Spinal cord (tissue), 9 donors: ENCODE measurements at regions not wholly inside any gene's neighbourhood (a gene's known extent, or its start where the extent isn't known, plus 50 kb on each side); places are given as distances from the start of the nearest gene placed in this dataset.
"Not testable (repeated sequence)": the region's sequence is repeated elsewhere in the genome, so short reads cannot be mapped to it uniquely, and the experiment has no call there.

Source experiments
- DNase-seq, 6 donors: peaks; one replicate each; pipeline versions ENCODE4 v3.0.0 to v3.0.0-alpha.2; 2013 to 2015; ENCODE audit warnings: low spot score in 6 of 6, low read depth in 4 of 6
- H3K27ac ChIP-seq: one replicate; pipeline ENCODE4 v1.5.1; 2013; ENCODE audit warnings: low read depth, low read length, control low read depth
- H3K27me3 ChIP-seq: one replicate; pipeline ENCODE4 v1.6.1; 2013; ENCODE audit warnings: low read length; ENCODE audit not compliant: control insufficient read depth, insufficient read depth
- H3K36me3 ChIP-seq: one replicate; pipeline ENCODE4 v1.6.1; 2013; ENCODE audit warnings: low read length; ENCODE audit not compliant: control insufficient read depth, insufficient read depth
- H3K4me1 ChIP-seq: one replicate; pipeline ENCODE4 v1.6.1; 2013; ENCODE audit warnings: low read length; ENCODE audit not compliant: control insufficient read depth, insufficient read depth
- H3K4me3 ChIP-seq: one replicate; pipeline ENCODE4 v1.5.1; 2013; ENCODE audit warnings: low read depth, low read length, control low read depth
- H3K9me3 ChIP-seq: one replicate; pipeline ENCODE4 v1.6.1; 2013; ENCODE audit warnings: low read length; ENCODE audit not compliant: control insufficient read depth, insufficient read depth
- WGBS: methylation state at CpG from one replicate; pipeline ENCODE4 v1.1.5; 2013; ENCODE audit warnings: missing lambda C conversion rate; ENCODE audit not compliant: insufficient coverage; 5-methylcytosine and 5-hydroxymethylcytosine counted together
- donor health status: healthy.

DNA sequence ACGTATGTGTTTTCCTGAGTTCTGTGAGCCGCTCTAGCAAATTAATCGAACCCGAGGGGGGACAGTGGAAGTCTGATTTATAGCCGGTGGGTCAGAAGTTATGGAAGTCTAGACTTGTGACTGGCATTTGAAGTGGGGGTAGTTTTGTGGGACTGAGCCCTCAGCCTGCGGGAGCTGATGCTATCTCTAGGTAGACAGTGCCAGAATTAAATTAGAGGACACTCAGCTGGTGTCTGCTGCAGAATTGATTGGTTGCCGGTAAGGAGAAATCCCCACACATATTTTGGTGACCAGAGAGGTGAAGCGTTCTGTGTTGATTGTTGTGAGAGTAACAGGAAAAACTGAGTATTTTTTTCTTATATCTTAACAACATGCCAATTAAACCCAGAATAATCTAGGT lies 143.8 kb upstream of the ADCY1 start:
- Histone ChIP-seq H3K27ac (no peak overlapping the region), H3K36me3 (no peaks in the 10 kb centered on the region), H3K9me3 (no peaks in the 10 kb centered on the region), H3K4me3 (no peak overlapping the region), H3K27me3 (no peaks in the 10 kb centered on the region), H3K4me1 (no peaks in the 10 kb centered on the region)
- WGBS: 87% methylated on average over 4 of the region's 8 CpGs
- no peak for DNase-seq

DNA sequence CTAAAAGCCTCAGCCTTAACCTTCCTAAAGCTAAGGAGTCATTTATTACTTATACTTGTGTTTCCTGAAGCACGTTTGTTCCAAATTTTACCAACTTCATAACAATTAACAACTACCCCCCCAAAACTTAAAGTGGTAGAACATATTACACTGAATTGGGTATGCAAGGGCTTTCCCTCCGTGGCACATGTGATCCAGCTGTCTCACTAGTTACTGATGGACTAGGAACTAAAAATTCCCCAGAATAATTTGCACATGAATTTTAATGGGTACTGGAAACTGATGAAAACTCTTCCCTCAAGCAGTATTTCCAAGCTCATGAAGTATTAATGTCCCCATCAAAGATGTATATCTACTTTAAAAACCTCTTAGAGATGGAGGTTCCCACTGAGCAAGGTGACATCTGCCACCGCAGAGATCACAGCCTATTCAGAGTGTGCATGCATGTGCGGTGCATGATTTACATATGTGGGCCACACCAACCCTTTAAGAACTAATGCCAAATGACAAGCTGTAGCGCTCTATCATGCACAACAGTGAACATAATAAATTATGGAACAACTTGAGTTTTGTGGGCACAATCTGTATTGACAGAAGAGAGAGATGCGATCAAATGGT lies 139.9 kb upstream of the ADCY1 start:
- peak in 2 of 6 donors; percentile 19 to 49 for DNase-seq
- Histone ChIP-seq H3K27me3 (no peaks in the 10 kb centered on the region), H3K9me3 (no peaks in the 10 kb centered on the region), H3K36me3 (no peaks in the 10 kb centered on the region), H3K4me3 (no peak overlapping the region), H3K27ac (no peak overlapping the region), H3K4me1 (no peaks in the 10 kb centered on the region)
- WGBS: 100% methylated on average over 1 of the region's 6 CpGs

DNA sequence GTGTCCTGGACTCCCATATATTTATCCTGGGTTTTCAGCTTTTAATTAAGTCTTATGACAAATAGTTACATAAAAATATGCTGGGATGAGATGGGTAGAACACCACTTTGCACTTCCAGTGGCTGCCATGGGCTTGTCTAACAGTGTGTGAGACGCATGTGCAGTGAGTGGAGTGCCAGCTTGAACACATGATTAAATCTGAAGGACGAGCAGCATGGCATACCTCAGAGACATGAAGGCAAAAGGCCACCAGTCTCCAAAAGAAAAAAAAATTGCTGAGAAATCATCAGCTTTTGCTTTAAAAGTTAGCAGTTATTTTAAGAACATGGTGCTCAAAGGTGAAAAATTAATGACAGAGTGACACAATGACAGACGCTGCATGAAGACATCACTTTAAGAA lies 139.0 kb upstream of the ADCY1 start:
- no peaks in the 10 kb centered on the region for H3K36me3 ChIP-seq
- H3K9me3 ChIP-seq: no peaks in the 10 kb centered on the region
- no peak overlapping the region for H3K4me3 ChIP-seq
- no peaks in the 10 kb centered on the region for H3K27me3 ChIP-seq
- DNase-seq: no peak
- WGBS: 76% methylated on average over 2 of the region's 3 CpGs
- H3K4me1 ChIP-seq: no peaks in the 10 kb centered on the region
- no peak overlapping the region for H3K27ac ChIP-seq

DNA sequence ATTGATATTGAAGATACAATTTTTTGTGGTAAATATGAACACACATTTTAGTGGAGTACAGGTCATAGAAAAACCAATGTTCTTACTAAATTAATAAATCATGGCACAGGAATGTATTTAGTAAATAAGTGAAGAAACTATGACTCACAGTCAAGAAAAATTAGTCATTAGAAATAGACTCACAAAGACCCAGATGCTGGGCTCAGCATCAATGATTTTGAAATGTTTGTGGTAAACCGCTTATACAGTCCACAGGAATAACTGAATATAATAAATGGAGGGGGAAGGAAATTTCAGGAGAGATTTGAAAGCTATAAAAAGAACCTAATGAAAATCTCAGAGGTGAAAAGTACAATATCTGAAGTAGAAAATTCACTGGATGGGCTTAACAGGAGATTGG lies 138.3 kb upstream of the ADCY1 start:
- WGBS: no CpG with 5 or more reads among the region's 1 CpG
- Histone ChIP-seq H3K4me3 (no peak overlapping the region), H3K4me1 (no peaks in the 10 kb centered on the region), H3K27me3 (no peaks in the 10 kb centered on the region), H3K36me3 (no peaks in the 10 kb centered on the region), H3K9me3 (no peaks in the 10 kb centered on the region), H3K27ac (no peak overlapping the region)
- DNase-seq: no peak

DNA sequence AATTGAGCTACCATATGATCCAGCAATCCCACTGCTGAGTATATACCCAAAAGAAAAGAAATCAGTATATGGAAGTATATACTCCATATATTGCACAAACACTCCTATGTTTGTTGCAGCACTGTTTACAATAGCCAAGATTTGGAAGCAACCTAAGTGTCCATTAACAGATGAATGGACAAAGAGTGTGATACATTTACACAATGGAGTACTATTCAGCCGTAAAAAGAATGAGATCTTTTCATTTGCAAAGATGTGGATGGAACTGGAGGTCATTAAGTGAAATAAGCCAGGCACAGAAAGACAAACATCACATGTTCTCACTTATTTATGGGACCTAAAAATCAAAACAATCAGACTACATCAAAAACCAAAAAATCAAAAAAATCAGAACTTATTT lies 133.4 kb upstream of the ADCY1 start:
- H3K4me3 ChIP-seq, H3K27me3 ChIP-seq, DNase-seq, H3K36me3 ChIP-seq, H3K4me1 ChIP-seq, H3K27ac ChIP-seq, H3K9me3 ChIP-seq: not testable (repeated sequence)
- no CpG with 5 or more reads among the region's 1 CpG for WGBS

DNA sequence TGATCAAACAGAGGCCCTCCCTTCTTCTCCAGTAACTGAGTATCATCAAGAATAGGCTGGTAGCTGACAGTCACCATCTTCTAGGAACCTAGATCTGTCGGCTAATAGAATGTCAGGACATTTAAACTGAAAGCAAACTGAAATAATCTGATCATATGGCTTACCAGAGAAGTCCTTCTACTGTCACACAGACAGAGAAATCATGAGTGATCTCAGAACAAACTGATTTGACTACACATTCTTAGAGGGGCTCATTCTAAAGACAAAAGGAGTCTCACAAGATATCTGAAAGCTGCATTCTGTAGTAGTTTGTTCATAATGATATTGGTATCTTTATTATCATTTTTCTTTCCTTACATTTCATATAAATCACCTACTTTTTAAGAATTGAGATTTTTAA lies 130.9 kb upstream of the ADCY1 start:
- H3K27me3 ChIP-seq: no peaks in the 10 kb centered on the region
- H3K4me1 ChIP-seq: no peaks in the 10 kb centered on the region
- no peak overlapping the region for H3K4me3 ChIP-seq
- no peaks in the 10 kb centered on the region for H3K36me3 ChIP-seq
- no CpG with 5 or more reads among the region's 1 CpG for WGBS
- no peaks in the 10 kb centered on the region for H3K9me3 ChIP-seq
- no peak for DNase-seq
- no peak overlapping the region for H3K27ac ChIP-seq

DNA sequence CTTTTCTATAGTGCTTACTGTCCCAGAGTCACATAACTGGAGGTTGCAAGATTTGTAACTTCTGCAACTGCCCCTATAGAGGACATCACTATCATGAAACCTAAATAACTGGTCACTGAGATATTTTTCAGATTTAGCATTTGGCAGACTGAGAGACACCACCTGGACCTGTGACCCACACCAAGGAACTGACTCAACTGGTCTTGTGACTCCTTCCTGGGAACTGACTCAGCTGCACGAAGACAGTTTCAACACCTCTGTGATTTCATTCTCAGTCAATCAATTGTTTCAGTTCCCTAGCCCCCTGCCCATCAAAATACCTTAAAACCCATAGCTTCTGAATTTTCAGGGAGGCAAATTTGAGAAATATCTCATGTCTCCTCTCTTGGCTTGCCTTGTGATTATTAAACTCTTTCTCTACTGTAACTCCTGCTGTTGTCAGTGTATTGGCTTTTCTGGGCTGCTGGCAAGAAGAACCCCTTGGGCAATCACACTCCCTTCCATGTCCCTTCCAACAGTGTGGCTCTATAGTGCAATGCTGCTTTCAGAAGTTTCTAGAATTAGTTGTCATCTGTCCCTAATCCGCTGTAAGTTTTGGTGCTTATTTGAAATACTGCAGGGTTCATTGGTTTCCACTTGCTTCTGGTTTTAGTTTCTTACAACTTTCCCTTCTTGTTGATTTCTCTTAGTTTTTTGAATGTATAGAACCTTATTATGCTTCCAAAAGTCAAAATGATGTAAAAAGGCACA lies 127.8 kb upstream of the ADCY1 start:
- no peak overlapping the region for H3K27ac ChIP-seq
- no peaks in the 10 kb centered on the region for H3K4me1 ChIP-seq
- H3K36me3 ChIP-seq: no peaks in the 10 kb centered on the region
- H3K9me3 ChIP-seq: no peaks in the 10 kb centered on the region
- H3K27me3 ChIP-seq: no peaks in the 10 kb centered on the region
- WGBS: no CpG with 5 or more reads among the region's 2 CpGs
- no peak for DNase-seq
- no peak overlapping the region for H3K4me3 ChIP-seq

DNA sequence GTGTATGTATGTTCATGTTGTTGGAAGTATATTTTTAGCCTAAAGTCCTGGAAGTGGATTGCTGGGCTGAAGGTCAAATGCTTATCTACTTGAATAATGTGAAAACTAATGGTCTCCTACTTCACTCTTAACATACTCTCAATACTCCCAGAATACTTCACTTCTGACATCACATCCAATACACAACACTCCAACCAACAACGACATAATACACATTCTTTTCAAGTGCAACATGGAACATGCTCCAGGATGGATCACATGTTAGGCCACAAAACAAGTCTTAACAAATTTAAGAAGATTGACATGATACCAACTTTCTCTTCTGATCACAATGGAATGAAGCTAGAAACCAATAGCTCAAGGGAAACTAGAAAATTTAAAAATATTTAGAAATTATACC lies 126.9 kb upstream of the ADCY1 start:
- DNase-seq: no peak
- H3K9me3 ChIP-seq: no peaks in the 10 kb centered on the region
- no peak overlapping the region for H3K4me3 ChIP-seq
- no peak overlapping the region for H3K27ac ChIP-seq
- H3K36me3 ChIP-seq: no peaks in the 10 kb centered on the region
- H3K27me3 ChIP-seq: no peaks in the 10 kb centered on the region
- H3K4me1 ChIP-seq: no peaks in the 10 kb centered on the region
- 92% methylated on average over 1 of the region's 1 CpG for WGBS

DNA sequence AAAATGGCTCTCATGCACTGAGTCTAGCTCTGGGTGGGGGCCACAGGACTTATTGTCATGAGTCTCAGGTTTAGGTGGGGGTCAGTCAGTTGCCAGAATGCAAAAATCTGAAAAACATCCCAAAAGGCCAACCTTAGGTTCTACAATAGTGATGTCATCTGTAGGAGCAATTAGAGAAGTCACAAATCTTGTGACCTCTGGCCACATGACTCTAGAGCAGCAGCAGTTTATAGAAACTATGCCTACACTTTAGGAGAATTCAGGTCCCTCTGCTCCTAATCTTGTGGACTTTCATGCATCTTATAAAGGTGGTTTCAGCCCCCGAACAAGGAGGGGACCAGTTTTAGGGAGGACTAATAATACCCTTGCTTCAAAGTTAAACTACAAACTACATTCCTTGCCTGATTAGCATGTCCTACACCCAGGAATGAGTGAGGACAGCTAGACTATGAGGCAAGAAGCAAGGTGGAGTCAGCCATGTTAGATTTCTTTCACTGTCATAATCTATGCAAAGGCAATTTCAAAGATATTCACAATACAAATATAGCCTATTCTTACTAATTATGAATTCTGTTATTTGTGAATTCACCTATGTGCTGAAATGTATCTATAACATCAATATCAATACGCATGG lies 123.5 kb upstream of the ADCY1 start:
- Histone ChIP-seq H3K9me3 (no peaks in the 10 kb centered on the region), H3K27me3 (no peaks in the 10 kb centered on the region), H3K27ac (no peak overlapping the region), H3K36me3 (no peaks in the 10 kb centered on the region), H3K4me1 (peaks cover 3% of the 10 kb centered on the region), H3K4me3 (no peak overlapping the region)
- no peak for DNase-seq
- no CpG with 5 or more reads among the region's 2 CpGs for WGBS
